ENCODE measurements at regions not wholly inside any gene's neighbourhood (a gene's known extent, or its start where the extent isn't known, plus 50 kb on each side); places are given as distances from the start of the nearest gene placed in this dataset.
"Not testable (repeated sequence)": the region's sequence is repeated elsewhere in the genome, so short reads cannot be mapped to it uniquely, and the experiment has no call there.

DNA sequence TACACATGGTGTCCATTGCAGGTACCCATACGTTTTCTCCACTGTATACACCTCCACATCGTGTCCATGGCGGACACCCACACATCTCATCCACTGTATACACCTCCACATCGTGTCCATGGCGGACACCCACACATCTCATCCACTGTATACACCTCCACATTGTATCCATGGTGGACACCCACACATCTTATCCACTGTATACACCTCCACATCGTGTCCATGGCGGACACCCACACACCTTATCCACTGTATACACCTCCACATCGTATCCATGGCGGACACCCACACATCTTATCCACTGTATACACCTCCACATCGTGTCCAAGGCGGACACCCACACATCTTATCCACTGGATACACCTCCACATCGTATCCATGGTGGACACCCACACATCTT, 50.4 kb upstream of the TTC34 start:
- H3K4me3 Mint-ChIP-seq; H3K9me3 Mint-ChIP-seq; H3K4me1 Mint-ChIP-seq (ENCODE audit: low read depth); H3K36me3 Mint-ChIP-seq (ENCODE audit: low read depth); intact Hi-C loops (cut with micrococcal nuclease); H3K27ac Mint-ChIP-seq: not testable (repeated sequence)
- peaks cover 14% of the 10 kb centered on the region for H3K27me3 Mint-ChIP-seq

DNA sequence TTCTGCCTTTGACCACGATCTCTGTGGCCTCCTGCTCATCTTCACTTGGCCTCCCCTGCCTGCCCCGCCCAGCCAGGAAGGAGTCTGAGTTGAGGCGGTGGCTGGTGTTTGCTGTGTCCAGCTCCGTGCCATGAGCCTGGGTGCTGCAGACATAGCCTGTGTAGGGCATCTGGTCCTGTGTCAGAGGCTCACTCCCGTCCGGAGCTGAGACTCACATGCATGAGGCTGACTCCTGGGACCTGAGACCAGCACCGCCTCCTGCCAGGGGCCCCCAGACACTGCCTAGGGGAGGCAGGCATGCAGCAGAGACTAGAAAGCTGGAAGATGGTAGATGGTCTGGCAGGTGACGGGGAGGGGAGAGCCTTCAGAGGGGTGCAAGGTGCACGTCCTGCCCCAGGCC, 52.2 kb upstream of the TTC34 start:
- intact Hi-C loops (cut with micrococcal nuclease) = no loop called here
- Mint-ChIP-seq H3K9me3 (peaks cover 4% of the 10 kb centered on the region), H3K36me3 (ENCODE audit: low read depth) (no peaks in the 10 kb centered on the region), H3K4me3 (no peak overlapping the region), H3K27ac (no peak overlapping the region), H3K4me1 (ENCODE audit: low read depth) (no peaks in the 10 kb centered on the region), H3K27me3 (peaks cover 2% of the 10 kb centered on the region)

DNA sequence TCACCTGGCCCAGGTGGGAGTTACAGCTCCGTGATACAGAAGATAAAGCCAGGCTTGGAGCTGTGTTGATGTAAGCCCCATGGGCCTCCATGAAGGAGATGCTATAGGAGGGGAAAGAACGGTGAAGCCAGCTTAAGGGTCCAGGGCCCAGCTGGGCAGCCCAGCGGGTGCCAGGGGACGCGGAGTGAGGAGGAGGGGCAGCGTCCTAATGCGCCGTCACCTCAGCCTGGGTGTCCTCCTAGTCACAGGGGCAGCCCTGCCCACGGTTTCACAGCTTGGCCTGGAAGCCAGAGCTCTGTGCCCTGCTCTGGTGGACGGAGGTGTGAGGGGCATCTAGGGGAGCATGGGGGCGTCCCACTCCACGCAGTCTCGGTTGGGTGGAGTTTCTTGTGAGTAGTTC, 52.7 kb upstream of the TTC34 start:
- Mint-ChIP-seq H3K9me3 (peaks cover 8% of the 10 kb centered on the region), H3K36me3 (ENCODE audit: low read depth) (no peaks in the 10 kb centered on the region), H3K27ac (no peak overlapping the region), H3K4me1 (ENCODE audit: low read depth) (no peaks in the 10 kb centered on the region), H3K27me3 (no peaks in the 10 kb centered on the region), H3K4me3 (no peak overlapping the region)
- intact Hi-C loops (cut with micrococcal nuclease) = no loop called here

DNA sequence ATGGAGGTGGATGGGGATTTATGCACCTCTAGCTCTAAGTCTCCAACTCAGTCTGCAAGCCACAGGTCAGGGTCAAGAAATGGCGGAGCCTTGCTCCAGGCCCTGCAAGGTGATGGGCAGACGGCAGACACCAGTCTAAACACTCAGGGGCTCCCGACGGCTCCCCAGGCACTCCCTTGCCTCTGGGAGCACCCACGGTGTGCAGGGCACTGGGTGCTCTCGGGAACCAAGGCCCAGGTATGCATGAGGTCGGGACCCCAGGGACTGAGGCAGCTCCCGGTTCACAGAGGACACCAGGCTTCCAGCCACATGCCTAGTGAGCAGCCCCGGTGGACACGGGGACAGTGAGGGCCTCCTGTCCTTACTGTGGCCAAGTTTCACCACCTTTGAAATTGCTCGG, 53.1 kb upstream of the TTC34 start:
- no peak overlapping the region for H3K27ac Mint-ChIP-seq
- no peaks in the 10 kb centered on the region for H3K36me3 Mint-ChIP-seq (ENCODE audit: low read depth)
- peaks cover 12% of the 10 kb centered on the region for H3K9me3 Mint-ChIP-seq
- intact Hi-C loops (cut with micrococcal nuclease) = no loop called here
- no peak overlapping the region for H3K4me3 Mint-ChIP-seq
- no peaks in the 10 kb centered on the region for H3K4me1 Mint-ChIP-seq (ENCODE audit: low read depth)
- H3K27me3 Mint-ChIP-seq = no peaks in the 10 kb centered on the region

DNA sequence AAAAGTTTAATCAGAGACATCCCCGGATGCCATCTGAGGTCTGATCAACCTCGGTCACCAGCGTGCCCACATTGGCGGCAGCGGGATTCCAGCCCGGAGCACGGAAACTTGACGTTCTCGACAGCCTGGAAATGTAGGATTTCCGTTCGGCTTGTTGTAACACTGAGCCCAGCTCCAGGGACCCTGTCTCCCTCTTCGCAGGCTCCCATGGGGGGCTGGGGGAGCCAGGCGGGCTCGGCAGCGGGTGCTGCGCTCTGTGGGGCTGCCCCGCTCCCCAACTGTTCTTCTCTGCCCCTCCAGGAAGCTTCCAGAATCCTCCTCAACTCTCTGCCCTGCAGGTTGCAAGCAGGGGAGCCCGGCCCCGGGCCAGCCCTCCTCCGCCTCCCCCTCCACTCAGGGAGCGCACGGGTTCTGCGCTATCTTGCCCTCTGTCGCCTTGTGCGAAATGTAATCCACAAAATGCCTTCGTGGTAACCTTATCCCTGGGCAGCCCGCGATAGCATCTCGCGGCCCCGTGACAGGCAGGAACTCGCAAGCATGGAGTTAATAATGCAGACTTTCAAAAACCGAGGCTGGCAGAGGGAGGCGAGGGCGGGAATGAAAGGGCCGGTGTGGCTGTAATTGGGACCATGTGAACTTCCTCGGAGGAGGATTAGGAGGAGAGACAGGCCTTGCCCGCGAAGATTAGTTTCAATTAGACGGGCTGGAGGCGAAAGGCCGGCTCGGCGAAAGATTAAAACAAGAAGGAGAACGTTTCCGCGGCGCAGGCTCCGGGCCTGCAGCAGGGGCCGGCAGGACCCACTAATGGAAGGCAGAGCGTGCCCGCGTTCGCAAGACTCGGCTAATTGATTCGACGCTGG, 53.9 kb upstream of the TTC34 start:
- no peaks in the 10 kb centered on the region for H3K27me3 Mint-ChIP-seq
- intact Hi-C loops (cut with micrococcal nuclease) = no loop called here
- no peak overlapping the region for H3K27ac Mint-ChIP-seq
- peaks cover 12% of the 10 kb centered on the region for H3K9me3 Mint-ChIP-seq
- no peaks in the 10 kb centered on the region for H3K4me1 Mint-ChIP-seq (ENCODE audit: low read depth)
- H3K36me3 Mint-ChIP-seq (ENCODE audit: low read depth) = no peaks in the 10 kb centered on the region
- no peak overlapping the region for H3K4me3 Mint-ChIP-seq

DNA sequence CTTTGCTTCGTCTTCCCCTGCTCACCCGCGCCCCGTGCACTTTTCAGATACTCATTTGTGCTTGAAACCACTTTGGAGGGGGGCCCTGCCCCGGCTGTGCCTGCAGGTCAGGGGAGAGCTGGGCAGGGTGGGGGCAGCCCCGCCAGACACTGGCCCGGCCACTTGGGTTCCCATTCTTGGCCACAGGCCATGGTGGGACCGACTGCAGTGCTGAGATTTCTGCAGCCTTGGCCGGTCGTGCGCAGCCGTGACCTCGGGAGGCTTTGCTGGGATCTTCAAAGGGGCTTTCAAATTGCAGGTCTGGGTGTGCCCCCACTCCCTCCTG, 54.5 kb upstream of the TTC34 start:
- H3K4me1 Mint-ChIP-seq (ENCODE audit: low read depth) = no peaks in the 10 kb centered on the region
- no peaks in the 10 kb centered on the region for H3K27me3 Mint-ChIP-seq
- no peaks in the 10 kb centered on the region for H3K36me3 Mint-ChIP-seq (ENCODE audit: low read depth)
- no peak overlapping the region for H3K27ac Mint-ChIP-seq
- H3K4me3 Mint-ChIP-seq = no peak overlapping the region
- intact Hi-C loops (cut with micrococcal nuclease) = no loop called here
- peaks cover 12% of the 10 kb centered on the region for H3K9me3 Mint-ChIP-seq

DNA sequence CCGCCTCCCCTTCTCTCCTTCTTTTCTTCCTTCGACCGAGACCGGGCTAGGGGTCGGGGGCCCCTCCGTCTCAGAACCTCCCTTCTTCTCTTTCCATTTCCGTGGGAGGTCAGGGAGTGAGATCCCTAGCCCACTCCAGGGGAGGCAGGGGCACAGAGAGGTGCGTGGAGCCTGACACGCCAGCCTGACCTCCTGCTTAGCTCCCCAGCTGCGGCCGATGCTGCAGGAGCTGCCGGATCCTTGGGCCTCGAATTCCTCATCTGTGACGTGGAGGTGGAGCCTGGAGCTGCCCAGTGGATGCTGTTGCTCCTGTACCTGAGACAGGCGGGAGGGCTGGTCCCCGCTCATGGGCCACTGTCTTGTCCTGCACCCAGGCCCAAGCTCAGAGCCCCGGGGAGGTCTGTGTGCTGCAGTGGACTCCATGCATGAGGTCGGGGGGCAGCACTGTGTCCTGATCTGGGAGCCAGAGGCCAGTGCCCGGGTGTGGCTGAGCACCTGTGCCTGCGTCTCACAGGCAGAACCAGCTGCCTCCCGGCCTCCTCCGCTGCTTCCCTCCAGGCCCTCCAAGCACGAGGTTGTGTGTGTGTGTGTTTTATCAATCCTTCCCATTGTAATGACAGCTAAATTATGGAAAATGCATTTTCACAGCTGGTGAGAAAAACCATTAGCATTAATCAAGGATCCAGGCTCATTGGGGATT, 55.3 kb upstream of the TTC34 start:
- Mint-ChIP-seq H3K4me3 (no peak overlapping the region), H3K27me3 (no peaks in the 10 kb centered on the region), H3K9me3 (peaks cover 12% of the 10 kb centered on the region), H3K4me1 (ENCODE audit: low read depth) (no peaks in the 10 kb centered on the region), H3K36me3 (ENCODE audit: low read depth) (no peaks in the 10 kb centered on the region), H3K27ac (no peak overlapping the region)
- intact Hi-C loops (cut with micrococcal nuclease) = no loop called here

DNA sequence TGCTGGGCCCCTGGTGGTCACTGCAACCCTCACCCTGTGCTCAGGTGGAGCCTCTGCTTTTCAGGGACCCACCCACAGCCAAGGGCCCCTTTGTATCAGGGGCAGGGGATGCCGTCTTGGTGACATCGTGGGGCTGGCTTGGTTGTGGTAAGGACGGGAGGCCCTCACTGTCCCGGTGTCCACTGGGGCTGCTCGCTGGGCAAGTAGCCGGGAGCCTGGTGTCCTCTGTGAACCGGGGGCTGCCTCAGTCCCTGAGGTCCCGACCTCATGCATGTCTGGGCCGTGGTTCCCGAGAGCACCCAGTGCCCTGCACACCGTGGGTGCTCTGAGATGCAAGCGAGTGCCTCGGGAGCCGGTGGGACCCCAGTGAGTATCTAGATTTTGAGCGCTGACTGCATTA, 56.0 kb upstream of the TTC34 start:
- Mint-ChIP-seq H3K27me3 (no peaks in the 10 kb centered on the region), H3K9me3 (peaks cover 12% of the 10 kb centered on the region), H3K4me1 (ENCODE audit: low read depth) (no peaks in the 10 kb centered on the region), H3K36me3 (ENCODE audit: low read depth) (no peaks in the 10 kb centered on the region), H3K4me3 (no peak overlapping the region), H3K27ac (no peak overlapping the region)
- intact Hi-C loops (cut with micrococcal nuclease) = no loop called here

DNA sequence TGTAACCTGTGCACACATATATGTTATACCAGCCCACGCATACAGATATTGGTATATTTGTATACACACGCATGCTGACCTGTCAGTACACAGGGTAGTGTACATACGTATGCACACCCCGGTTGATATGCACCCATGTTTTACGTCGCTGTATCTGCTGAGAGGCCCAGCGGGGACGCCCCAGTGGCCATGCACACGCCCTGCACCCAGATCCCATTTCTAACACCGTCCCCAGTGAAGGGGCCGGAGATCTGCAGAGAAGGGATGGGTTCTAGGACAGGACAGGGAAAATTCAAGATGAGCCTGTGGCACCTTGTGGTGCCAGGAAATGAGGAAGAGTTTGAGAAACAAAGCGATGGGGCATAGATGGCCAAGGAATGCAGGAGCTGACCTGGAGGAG, 57.2 kb upstream of the TTC34 start:
- H3K4me1 Mint-ChIP-seq (ENCODE audit: low read depth) = no peaks in the 10 kb centered on the region
- no peaks in the 10 kb centered on the region for H3K36me3 Mint-ChIP-seq (ENCODE audit: low read depth)
- intact Hi-C loops (cut with micrococcal nuclease) = no loop called here
- peaks cover 12% of the 10 kb centered on the region for H3K9me3 Mint-ChIP-seq
- no peak overlapping the region for H3K4me3 Mint-ChIP-seq
- no peak overlapping the region for H3K27ac Mint-ChIP-seq
- H3K27me3 Mint-ChIP-seq = peaks cover 1% of the 10 kb centered on the region

DNA sequence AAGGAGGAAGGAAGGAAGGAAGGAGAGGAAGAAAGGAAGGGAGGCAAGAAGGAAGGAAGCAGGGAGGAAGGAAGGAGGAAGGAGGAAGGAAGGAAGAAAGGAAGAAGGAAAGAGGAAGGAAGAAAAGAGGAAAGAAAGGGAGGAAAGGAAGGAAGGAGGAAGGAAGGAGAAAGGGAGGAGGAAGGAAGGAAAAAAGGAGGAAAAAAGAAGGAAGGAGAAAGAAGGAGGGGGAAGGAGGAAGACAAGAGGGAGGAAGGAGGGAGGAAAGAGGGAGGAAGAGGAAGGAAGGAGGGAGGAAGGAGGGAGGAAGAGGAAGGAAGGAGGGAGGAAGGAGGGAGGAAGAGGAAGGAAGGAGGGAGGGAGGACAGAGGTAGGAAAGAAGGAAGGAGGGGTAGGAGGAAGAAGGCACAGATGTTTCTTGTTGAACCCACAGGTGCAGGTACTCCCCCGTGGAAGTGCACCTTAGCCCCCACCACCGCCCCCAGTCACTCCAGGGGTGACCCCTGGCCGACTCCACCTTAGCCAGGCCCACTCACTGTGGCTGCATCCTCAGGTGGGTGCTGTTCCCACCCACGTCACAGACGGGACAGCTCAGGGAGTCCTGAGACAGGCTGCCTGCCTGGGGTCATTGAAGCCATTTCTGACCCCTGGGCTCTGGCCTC, 57.9 kb upstream of the TTC34 start:
- H3K27ac Mint-ChIP-seq = no peak overlapping the region
- peaks cover 12% of the 10 kb centered on the region for H3K9me3 Mint-ChIP-seq
- H3K4me3 Mint-ChIP-seq = no peak overlapping the region
- H3K4me1 Mint-ChIP-seq (ENCODE audit: low read depth) = no peaks in the 10 kb centered on the region
- peaks cover 1% of the 10 kb centered on the region for H3K27me3 Mint-ChIP-seq
- intact Hi-C loops (cut with micrococcal nuclease) = no loop called here
- no peaks in the 10 kb centered on the region for H3K36me3 Mint-ChIP-seq (ENCODE audit: low read depth)

DNA sequence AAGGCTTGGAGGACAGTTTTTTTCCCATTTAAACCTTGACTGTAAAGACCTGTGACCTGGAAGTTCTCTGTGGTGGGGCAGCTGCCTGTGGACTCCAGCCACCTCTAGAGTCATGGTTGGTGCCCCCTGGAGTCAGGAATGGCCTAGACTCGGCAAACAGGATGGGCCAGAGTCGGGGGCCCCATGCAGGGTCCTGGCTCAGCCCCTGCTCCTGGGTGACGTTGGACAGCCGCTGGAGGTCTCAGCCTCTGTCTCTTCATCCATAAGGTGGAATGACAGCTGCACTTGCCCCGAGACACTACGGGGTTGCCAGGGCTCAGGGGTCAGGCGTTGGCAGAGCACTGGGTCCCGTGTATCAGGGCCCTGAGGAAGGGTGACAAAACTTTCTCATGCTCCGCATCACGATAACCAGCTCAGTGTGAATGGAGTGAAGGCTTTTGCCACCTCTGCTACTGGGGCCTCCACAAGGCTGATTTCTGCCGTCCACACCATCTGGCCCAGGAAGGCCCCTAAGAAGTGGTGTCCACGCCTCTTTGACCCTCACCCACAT, 58.5 kb upstream of the TTC34 start:
- H3K27ac Mint-ChIP-seq = no peak overlapping the region
- intact Hi-C loops (cut with micrococcal nuclease) = no loop called here

DNA sequence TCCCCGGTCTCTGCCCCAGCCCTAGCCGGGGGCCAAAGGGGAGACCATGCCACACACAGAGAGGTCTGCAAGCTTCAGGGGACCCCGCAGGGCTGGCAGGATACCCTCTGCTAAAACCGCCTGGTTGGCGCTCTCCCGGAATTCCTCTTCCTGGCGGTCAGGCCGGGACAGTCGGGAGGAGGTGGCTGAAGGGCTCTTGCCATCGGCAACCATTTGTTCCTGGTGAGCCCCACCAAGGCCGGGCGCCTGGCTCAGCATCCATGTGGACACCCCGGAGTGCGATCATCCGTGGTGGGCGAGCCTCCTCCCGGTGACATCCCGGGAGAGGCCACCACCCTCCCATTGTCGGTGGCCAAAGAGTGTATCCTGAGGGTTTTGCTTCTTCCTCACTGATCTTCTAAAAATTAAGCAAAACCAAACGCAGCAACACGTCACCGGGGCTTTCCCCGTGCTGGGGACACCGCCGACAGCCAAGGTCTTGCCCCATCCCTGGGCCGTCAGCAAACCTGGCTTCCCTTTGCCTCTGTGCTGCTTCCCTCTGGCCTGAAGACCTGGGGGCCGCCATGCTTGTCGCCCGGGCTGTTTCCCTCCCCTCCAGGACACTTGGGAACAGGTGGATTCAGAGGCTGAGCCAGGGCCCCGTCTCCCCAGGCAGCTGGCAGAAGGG, 59.1 kb upstream of the TTC34 start:
- no peak overlapping the region for H3K4me3 Mint-ChIP-seq

More for the DNA sequence above, 58.5 kb upstream of the TTC34 start:
- no peak overlapping the region for H3K4me3 Mint-ChIP-seq
- H3K4me1 Mint-ChIP-seq (ENCODE audit: low read depth) = no peaks in the 10 kb centered on the region
- peaks cover 12% of the 10 kb centered on the region for H3K9me3 Mint-ChIP-seq
- peaks cover 1% of the 10 kb centered on the region for H3K27me3 Mint-ChIP-seq
- no peaks in the 10 kb centered on the region for H3K36me3 Mint-ChIP-seq (ENCODE audit: low read depth)

DNA sequence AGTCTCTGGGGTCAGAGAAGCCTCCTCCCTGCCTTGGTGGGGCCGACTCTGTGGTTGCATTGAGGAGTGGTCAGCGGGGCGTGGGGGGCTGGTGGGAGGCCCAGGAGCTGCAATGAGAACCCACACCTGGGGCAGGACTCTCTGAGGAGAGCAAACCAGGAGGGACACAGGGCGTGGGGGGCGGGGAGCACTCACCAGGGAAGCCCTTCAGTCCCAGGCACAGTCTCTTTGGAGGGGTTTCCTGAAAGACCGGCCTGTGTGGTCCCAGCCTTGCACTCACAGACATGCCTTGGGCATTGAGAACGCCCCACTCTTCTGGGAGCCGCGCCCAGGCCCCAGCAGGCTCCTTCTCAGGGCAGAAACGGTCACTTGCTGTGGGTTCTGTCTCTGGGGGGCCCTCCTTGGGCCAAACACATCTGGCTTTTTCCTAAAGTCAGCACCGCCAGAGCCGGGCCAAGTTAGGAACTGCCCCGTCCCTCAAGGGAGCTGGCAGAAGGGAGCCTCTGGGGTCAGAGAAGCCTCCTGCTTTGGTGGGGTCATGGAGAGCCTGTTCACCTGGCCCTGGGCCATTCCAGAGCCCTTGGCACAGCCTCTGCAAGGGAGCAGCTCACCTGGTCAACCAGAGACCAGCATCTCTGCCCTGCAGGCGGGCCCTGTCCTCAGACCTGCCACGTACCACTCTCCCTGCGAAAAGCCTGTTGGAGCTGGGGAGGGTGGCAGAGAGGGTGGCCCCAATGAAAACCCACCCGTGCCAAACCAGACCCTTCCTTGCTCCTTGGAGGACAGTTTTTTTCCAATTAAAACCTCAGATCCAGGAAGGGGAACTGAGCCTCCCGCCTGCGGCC, 59.9 kb upstream of the TTC34 start:
- Mint-ChIP-seq H3K27ac (no peak overlapping the region), H3K4me3 (no peak overlapping the region)

More for the DNA sequence above, 59.1 kb upstream of the TTC34 start:
- H3K27me3 Mint-ChIP-seq = peaks cover 1% of the 10 kb centered on the region
- H3K27ac Mint-ChIP-seq = no peak overlapping the region
- no peaks in the 10 kb centered on the region for H3K4me1 Mint-ChIP-seq (ENCODE audit: low read depth)
- H3K9me3 Mint-ChIP-seq = peaks cover 12% of the 10 kb centered on the region
- no peaks in the 10 kb centered on the region for H3K36me3 Mint-ChIP-seq (ENCODE audit: low read depth)
- intact Hi-C loops (cut with micrococcal nuclease) = no loop called here

More for the DNA sequence above, 59.9 kb upstream of the TTC34 start:
- Mint-ChIP-seq H3K36me3 (ENCODE audit: low read depth) (no peaks in the 10 kb centered on the region), H3K27me3 (peaks cover 1% of the 10 kb centered on the region), H3K9me3 (peaks cover 12% of the 10 kb centered on the region), H3K4me1 (ENCODE audit: low read depth) (no peaks in the 10 kb centered on the region)
- intact Hi-C loops (cut with micrococcal nuclease) = no loop called here
